ENCODE measurements at regions not wholly inside any gene's neighbourhood (a gene's known extent, or its start where the extent isn't known, plus 50 kb on each side); places are given as distances from the start of the nearest gene placed in this dataset.

- DNase-seq = no peak
Measured at GRCh38 chr2:5026571-5027234, 665.5 kb upstream of the SOX11 start.

GRCh38 chr2:5035057-5035488 is 657.1 kb upstream of the SOX11 start:
- no peak for DNase-seq

GRCh38 chr2:5036256-5036655 is 655.9 kb upstream of the SOX11 start:
- DNase-seq = no peak

- no peak for DNase-seq
Measured at GRCh38 chr2:5039241-5039975, 652.8 kb upstream of the SOX11 start.

- DNase-seq = no peak
Measured at GRCh38 chr2:5040571-5040970, 651.6 kb upstream of the SOX11 start.

DNA sequence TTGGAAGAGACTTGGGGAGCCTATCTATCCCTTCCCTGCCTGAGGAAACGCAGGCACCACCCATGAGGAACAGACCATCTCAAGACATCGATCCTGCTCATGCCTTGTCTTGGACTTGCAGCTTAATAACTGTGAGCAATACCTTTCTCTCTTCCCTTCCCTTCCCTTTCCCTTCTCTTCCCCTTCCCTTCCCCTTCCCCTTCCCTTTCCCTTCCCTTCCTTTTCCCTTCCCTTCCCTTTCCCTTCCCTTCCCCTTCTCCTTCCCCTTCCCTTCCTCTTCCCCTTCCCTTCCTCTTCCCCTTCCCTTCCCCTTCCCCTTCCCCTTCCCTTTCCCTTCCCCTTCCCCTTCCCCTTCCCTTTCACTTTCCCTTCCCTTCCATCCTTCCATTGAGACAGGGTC is 650.7 kb upstream of the SOX11 start:
- no peak for DNase-seq

DNA sequence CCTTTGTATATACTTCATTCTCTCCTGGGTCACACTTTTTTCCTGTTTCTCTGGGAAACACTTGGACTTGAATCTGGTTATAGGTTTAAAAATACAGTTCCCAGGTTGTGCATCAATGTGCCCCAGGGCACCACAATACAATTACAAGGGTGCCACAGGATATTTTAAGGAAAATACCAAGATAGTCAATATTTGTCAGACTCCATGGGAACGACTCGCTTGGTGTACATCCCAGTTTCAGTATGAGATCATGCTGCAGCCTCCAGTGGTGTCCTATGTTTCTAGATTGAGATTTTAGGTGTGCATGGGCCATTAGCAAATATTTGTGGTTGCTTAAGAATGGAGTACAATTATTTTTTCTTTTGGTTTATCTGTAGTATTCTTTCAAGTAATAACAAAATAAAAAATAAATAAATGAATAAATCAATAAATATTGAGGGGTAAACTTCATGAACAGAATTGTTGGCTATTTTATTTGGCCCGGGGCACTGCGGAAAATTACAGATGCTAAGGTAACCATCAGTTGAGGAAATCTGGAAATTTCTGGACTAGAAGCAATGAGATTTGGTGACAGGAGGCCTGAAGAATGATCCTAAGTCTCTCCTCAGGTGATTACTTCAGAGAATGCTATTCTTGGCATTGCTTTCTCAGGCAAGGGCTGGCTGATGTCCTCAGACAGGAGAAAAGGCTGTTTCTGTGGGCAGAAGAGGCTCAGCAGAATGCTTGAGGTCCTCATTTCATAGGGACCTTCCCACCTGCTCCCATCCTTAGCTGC is 649.3 kb upstream of the SOX11 start:
- DNase-seq = no peak

DNA sequence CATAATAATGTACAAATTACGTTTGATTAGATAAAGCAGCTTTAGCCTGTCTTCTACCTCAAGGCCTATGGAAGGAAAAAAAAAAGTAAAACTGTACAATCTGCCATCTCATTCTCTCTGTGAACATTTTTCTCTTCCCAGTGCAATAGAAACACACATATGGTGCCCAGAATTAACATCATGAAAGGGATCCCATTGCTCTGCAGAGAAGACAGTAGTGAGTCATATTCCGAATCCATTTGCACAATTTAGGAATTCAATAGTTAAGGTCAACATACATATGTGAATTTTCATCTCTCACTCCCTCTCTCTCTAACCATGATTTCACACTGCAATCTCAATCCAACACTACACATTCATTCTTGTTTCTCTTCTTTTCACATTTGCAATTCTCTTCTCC is 640.9 kb upstream of the SOX11 start:
- DNase-seq = no peak

- DNase-seq = no peak
Measured at GRCh38 chr2:5052905-5053304, 639.3 kb upstream of the SOX11 start.

GRCh38 chr2:5057891-5058351 is 634.3 kb upstream of the SOX11 start:
- no peak for DNase-seq

DNA sequence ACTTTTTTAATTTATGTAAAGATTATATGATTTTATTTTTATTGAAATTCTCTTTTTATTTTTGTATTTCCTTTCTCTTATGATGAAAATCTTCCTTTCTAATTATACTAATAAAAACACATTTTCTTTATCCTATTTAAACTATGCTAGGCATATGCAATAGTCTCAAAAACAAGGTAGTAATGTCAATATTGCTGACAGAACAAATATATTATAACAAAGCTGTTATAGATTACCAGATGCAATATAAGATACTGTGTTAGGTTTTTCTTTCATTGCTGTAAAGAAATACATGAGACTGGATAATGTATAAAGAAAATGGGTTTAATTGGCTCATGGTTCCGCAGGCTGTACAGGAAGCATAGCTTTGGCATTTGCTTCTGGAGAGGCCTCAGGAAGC is 631.2 kb upstream of the SOX11 start:
- DNase-seq = no peak

DNA sequence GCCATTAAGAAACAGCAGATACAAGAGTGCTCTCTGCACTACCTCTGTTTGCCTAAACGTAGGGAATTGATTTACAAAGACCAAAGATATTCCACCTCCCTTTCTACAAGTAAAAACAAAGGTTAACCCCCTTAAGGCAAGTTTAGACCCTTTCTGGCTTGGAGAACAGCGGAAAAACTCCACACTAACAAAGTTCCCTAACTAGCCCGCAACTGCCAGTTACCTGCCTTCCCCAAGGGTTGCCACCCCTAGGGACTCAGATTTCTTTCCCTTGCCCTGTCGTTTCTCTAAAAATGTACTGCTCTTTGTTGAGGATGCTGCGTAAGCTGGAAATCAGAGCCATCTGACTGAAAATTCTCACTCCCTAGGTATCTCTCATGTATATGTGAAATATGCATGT is 627.5 kb upstream of the SOX11 start:
- no peak for DNase-seq

GRCh38 chr2:5067816-5068215 is 624.4 kb upstream of the SOX11 start:
- DNase-seq = no peak

DNA sequence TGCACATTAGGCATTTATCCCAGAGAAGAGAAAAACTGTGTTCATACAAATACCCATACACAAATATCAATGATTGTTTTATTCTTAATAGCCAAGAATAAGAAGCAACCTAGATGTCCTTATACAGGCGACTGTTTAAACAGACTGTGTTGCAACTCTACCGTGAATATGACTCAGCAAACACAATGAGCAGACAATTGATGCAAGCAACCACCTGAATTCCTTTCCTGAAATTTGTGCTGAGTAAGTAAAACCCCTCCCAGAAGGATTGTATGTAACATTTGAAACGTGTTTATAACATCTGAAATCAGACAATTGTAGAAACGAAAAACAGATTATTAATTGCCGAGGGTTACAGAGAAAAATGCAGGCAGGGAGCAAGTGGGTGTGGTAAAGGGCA is 621.9 kb upstream of the SOX11 start:
- no peak for DNase-seq

DNA sequence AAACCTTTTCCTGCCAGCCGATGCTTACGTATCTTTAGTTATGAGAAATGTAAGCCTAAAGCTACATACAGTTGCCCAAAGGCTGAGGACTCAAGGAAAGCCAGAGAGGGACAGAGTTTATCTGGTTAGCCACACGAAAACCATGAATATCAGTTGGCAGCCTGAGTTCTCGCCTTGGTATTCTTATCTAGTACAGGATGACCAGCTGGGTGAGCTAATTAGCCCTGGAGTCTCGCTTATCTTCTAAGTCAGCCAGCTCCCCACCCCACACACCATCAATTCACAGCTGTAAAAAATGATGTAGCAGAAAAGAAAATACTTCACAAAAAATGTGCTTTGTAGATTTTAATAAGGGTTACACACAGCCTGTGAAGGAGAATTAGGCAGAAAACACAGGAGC is 617.5 kb upstream of the SOX11 start:
- DNase-seq = no peak

DNA sequence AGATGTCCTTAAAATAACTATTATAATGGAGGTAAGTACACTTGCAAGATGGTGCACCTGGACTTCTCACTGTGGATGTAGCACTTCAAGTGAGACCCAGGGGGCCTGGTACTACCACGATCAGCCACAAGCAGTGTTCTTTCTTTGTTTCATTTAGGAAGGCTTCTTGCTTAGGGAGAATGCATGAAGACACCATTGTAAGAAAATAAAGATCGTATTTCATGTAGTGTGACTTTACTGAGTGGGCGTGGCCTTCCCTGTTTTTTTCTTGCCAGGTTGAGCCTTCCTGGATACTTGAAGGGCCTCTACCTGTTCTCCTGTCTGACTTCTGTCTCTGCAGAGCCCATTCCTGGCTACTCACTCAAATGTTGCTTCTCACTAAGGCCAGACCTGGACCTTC is 615.6 kb upstream of the SOX11 start:
- no peak for DNase-seq

DNA sequence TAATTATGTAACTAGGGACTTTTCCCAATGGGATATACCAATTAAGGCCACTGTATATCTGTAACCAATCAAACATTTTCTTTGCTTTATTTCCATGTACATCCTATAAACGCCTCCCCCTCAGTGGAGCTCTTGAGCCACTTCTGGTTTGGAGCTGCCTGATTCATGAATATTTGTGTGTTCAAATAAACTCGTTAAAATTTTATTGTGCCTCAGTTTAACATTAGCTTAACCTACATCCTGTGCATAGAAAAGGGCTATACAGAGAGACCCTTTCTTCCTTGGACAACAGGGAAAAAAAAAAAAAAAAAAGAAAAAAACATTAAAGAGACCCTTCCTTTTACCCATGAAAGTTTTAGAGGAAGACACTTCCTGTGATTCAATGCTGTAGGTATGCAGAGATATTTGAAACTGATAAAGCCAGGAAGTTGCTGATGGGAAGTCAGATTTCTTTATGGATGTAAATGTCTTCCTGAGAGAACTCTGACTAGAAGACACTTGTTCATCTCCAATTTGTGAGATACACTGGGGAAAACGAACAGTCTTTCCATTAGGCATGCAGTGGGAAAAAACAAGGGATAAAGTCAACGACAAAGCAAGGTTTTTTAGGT is 614.6 kb upstream of the SOX11 start:
- DNase-seq = no peak

DNA sequence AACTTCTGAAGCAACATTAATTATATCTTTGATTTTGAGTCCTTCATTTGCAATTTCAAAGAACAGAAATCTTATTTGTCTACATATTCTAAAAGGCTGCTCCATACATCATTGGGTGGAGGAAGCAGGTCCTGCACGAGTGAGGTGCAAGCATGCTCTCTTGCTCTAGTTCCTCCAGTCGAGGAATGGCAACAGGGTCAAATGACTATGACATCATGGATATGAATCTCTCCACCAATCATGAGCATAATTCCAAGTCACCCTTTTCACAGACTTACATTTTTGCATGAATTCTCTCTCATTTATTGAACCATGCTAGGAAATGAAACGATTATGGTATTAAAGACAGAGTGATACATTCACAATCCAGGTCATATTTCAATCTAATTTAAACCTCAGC is 608.8 kb upstream of the SOX11 start:
- no peak for DNase-seq

GRCh38 chr2:5089409-5089808 is 602.8 kb upstream of the SOX11 start:
- DNase-seq = no peak

GRCh38 chr2:5093056-5093455 is 599.1 kb upstream of the SOX11 start:
- no peak for DNase-seq

- DNase-seq = no peak
Measured at GRCh38 chr2:5093518-5093917, 598.7 kb upstream of the SOX11 start.

DNA sequence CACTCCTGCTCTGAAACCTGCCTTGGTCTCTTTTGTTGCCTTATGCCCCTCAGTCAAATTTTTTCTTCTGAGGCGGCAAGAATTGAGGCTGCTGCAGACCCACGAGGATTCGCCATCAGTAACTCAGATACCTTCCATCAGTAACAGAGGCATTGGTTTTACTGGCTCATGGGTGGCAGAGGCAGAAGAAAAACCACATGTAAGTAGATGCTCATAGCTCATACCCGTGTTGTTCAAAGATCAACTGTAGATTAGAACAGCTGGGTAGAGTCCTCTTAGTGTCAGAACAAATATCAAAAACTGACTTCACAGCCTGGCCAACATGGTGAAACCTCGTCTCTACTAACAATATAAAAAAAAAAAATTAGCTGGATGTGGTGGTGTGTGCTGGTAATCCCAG is 598.0 kb upstream of the SOX11 start:
- no peak for DNase-seq

- DNase-seq = no peak
Measured at GRCh38 chr2:5098286-5098685, 593.9 kb upstream of the SOX11 start.

- DNase-seq = no peak
Measured at GRCh38 chr2:5102823-5103222, 589.4 kb upstream of the SOX11 start.
